K562 (cell line): ENCODE measurements at regions not wholly inside any gene's neighbourhood (a gene's known extent, or its start where the extent isn't known, plus 50 kb on each side); places are given as distances from the start of the nearest gene placed in this dataset.

Experiments
- CHAMP1 ChIP-seq: fragments of 450-650 bp; IDR thresholded peaks from 2 replicates; pipeline ENCODE4 v1.6.1; 2016; ENCODE audit warnings: mild to moderate bottlenecking
- CREB3 ChIP-seq: fragments of 450-650 bp; conservative IDR thresholded peaks from 2 replicates; pipeline ENCODE4 v1.6.1; 2016; ENCODE audit warnings: missing genetic modification characterization, low read depth, mild to moderate bottlenecking, missing compliant biosample characterization, moderate library complexity
- MXD1 ChIP-seq: fragments of 250-450 bp; sonication (Bioruptor Pico); IDR thresholded peaks from 2 replicates; pipeline ENCODE4 v1.8.0; 2021; ENCODE audit warnings: borderline replicate concordance, mild to moderate bottlenecking, moderate library complexity; ENCODE audit not compliant: poor library complexity, severe bottlenecking
- POLR2B ChIP-seq: fragments of 450-650 bp; IDR thresholded peaks from 2 replicates; pipeline ENCODE4 v1.6.1; 2018; ENCODE audit warnings: low read depth; ENCODE audit not compliant: partially characterized antibody
- U2AF2 ChIP-seq: fragments of 200-400 bp; formaldehyde crosslinking; optimal IDR thresholded peaks from 2 replicates; pipeline ENCODE3; 2017; ENCODE audit warnings: low read depth, mild to moderate bottlenecking, low read length
- ZNF778 ChIP-seq: fragments of 450-650 bp; formaldehyde crosslinking; IDR thresholded peaks from 2 replicates; pipeline ENCODE4 v1.4.0; 2020; ENCODE audit warnings: mild to moderate bottlenecking, moderate library complexity

- TF ChIP-seq CHAMP1 (no peak), ZNF778 (CRISPR knock-in tag) (no peak), MXD1 (CRISPR knock-in tag) (no peak), U2AF2 (no peak), CREB3 (no peak), POLR2B (no peak)
These were observed 61.2 kb upstream of the GPC1 start (continued) for GRCh38 chr2:240374085-240374907.
